ENCODE measurements at regions not wholly inside any gene's neighbourhood (a gene's known extent, or its start where the extent isn't known, plus 50 kb on each side); places are given as distances from the start of the nearest gene placed in this dataset.

- DNase-seq (ENCODE audit: low read depth, low spot score): no peak
- Histone ChIP-seq H3K4me3 (replicated peaks in 1 of 2; ENCODE audit: low read depth in 1 of 2, low read length in 2 of 2) (no peak overlapping the region), H3K27ac (ENCODE audit: low read depth, low read length) (no peak overlapping the region), H3K9ac (ENCODE audit: low read length) (no peak overlapping the region), H3K9me2 (ENCODE audit: insufficient read depth) (no peaks in the 10 kb centered on the region), H3K9me3 (ENCODE audit: control insufficient read depth in 1 of 2, insufficient read depth in 1 of 2, low read depth in 1 of 2, low read length in 2 of 2) (no peaks in the 10 kb centered on the region), H3K36me3 (ENCODE audit: control insufficient read depth in 1 of 2, insufficient read depth in 2 of 2, low read length in 2 of 2) (no peaks in the 10 kb centered on the region), H3K4me2 (ENCODE audit: low read length) (no peak overlapping the region), H4K20me1 (ENCODE audit: insufficient read depth) (no peaks in the 10 kb centered on the region), H3K4me1 (ENCODE audit: control insufficient read depth in 1 of 2, insufficient read depth in 2 of 2, low read length in 2 of 2) (no peaks in the 10 kb centered on the region), H3K79me2 (ENCODE audit: insufficient read depth, low read length) (no peaks in the 10 kb centered on the region), H2AFZ (ENCODE audit: low read depth, low read length, poor library complexity, severe bottlenecking) (no peak overlapping the region), H3K27me3 (ENCODE audit: insufficient read depth, low read length) (no peaks in the 10 kb centered on the region)
- no TSS peak for BruUV-seq (replicated peaks)
- CTCF ChIA-PET: no interaction called here
- POLR2A ChIA-PET: no interaction called here
- RAD21 ChIA-PET (ENCODE audit: low non-redundant PET in 1 of 2, low total read pairs in 2 of 2, uncharacterized antibody in 2 of 2, unreplicated experiment in 2 of 2): no interaction called here
- ATAC-seq: no peak
- intact Hi-C loops (cut with micrococcal nuclease): no loop called here
- no peak for TF ChIP-seq FOSL1 (IDR thresholded peaks at IDR 0.05; ENCODE audit: low read depth)
- TF ChIP-seq MAX (IDR thresholded peaks at IDR 0.05): no peak
- no peak for TF ChIP-seq ELF1 (IDR thresholded peaks at IDR 0.05; ENCODE audit: borderline replicate concordance, low read depth)
- no peak for TF ChIP-seq POLR2AphosphoS5 (IDR thresholded peaks at IDR 0.05; ENCODE audit: low read depth, low read length)
- TF ChIP-seq EZH2phosphoT487 (IDR thresholded peaks at IDR 0.05; ENCODE audit: borderline replicate concordance): no peak
- TF ChIP-seq YY1 (IDR thresholded peaks at IDR 0.05; ENCODE audit: extremely low read depth, insufficient replicate concordance, low read depth, low read length): no peak
These were observed 838.4 kb upstream of the NUDT12 start for GRCh38 chr5:104400941-104401340.

GRCh38 chr5:104385906-104386305, 823.3 kb upstream of the NUDT12 start:
- Histone ChIP-seq H4K20me1 (ENCODE audit: insufficient read depth) (no peaks in the 10 kb centered on the region), H3K79me2 (ENCODE audit: insufficient read depth, low read length) (no peaks in the 10 kb centered on the region), H3K4me3 (replicated peaks in 1 of 2; ENCODE audit: low read depth in 1 of 2, low read length in 2 of 2) (no peak overlapping the region), H3K9ac (ENCODE audit: low read length) (no peak overlapping the region), H3K9me2 (ENCODE audit: insufficient read depth) (no peaks in the 10 kb centered on the region), H2AFZ (ENCODE audit: low read depth, low read length, poor library complexity, severe bottlenecking) (no peak overlapping the region), H3K27me3 (ENCODE audit: insufficient read depth, low read length) (no peaks in the 10 kb centered on the region), H3K4me2 (ENCODE audit: low read length) (no peak overlapping the region), H3K4me1 (ENCODE audit: control insufficient read depth in 1 of 2, insufficient read depth in 2 of 2, low read length in 2 of 2) (no peaks in the 10 kb centered on the region), H3K36me3 (ENCODE audit: control insufficient read depth in 1 of 2, insufficient read depth in 2 of 2, low read length in 2 of 2) (no peaks in the 10 kb centered on the region), H3K9me3 (ENCODE audit: control insufficient read depth in 1 of 2, insufficient read depth in 1 of 2, low read depth in 1 of 2, low read length in 2 of 2) (no peaks in the 10 kb centered on the region), H3K27ac (ENCODE audit: low read depth, low read length) (no peak overlapping the region)
- BruUV-seq (replicated peaks): no TSS peak
- DNase-seq (ENCODE audit: low read depth, low spot score): no peak
- ChIA-PET RAD21 (ENCODE audit: low non-redundant PET in 1 of 2, low total read pairs in 2 of 2, uncharacterized antibody in 2 of 2, unreplicated experiment in 2 of 2) (no interaction called here), POLR2A (no interaction called here), CTCF (no interaction called here)
- ATAC-seq: no peak
- intact Hi-C loops (cut with micrococcal nuclease): no loop called here
- TF ChIP-seq EZH2 (IDR thresholded peaks at IDR 0.05) (no peak), SRF (IDR thresholded peaks at IDR 0.05; ENCODE audit: low read depth) (no peak), ELF1 (IDR thresholded peaks at IDR 0.05; ENCODE audit: borderline replicate concordance, low read depth) (no peak), REST (IDR thresholded peaks at IDR 0.05; ENCODE audit: low read depth) (no peak), ZFX (IDR thresholded peaks at IDR 0.05) (no peak), JUND (IDR thresholded peaks at IDR 0.05) (no peak), ZBTB33 (IDR thresholded peaks at IDR 0.05; ENCODE audit: extremely low read depth, insufficient replicate concordance, low read length) (no peak), MAX (IDR thresholded peaks at IDR 0.05) (no peak), POLR2AphosphoS5 (IDR thresholded peaks at IDR 0.05; ENCODE audit: low read depth, low read length) (no peak), EGR1 (IDR thresholded peaks at IDR 0.05; ENCODE audit: low read depth) (no peak), YY1 (IDR thresholded peaks at IDR 0.05; ENCODE audit: extremely low read depth, insufficient replicate concordance, low read depth, low read length) (no peak), SIN3A (IDR thresholded peaks at IDR 0.05; ENCODE audit: low read depth) (no peak)

All from HCT116 (cell line).